ENCODE measurements at regions not wholly inside any gene's neighbourhood (a gene's known extent, or its start where the extent isn't known, plus 50 kb on each side); places are given as distances from the start of the nearest gene placed in this dataset.

GRCh38 chr1:30275926-30276764, 447.2 kb downstream of the MATN1 start:
- TF ChIP-seq POLR2AphosphoS5 (IDR thresholded peaks at IDR 0.05; ENCODE audit: low read depth, low read length) = no peak
- TF ChIP-seq SIN3A (IDR thresholded peaks at IDR 0.05; ENCODE audit: borderline replicate concordance, insufficient read depth, low read length) = no peak
- no peak for TF ChIP-seq TAF1 (IDR thresholded peaks at IDR 0.05; ENCODE audit: borderline replicate concordance, insufficient read depth, low read length)
- no peak for TF ChIP-seq REST (IDR thresholded peaks at IDR 0.05; ENCODE audit: insufficient read depth in 1 of 2, low read depth in 2 of 2, low read length in 2 of 2)

All from PFSK-1 (cell line).